HG03558 (cell line): ENCODE measurements at regions not wholly inside any gene's neighbourhood (a gene's known extent, or its start where the extent isn't known, plus 50 kb on each side); places are given as distances from the start of the nearest gene placed in this dataset.
"Not testable (repeated sequence)": the region's sequence is repeated elsewhere in the genome, so short reads cannot be mapped to it uniquely, and the experiment has no call there.

Experiments
- ATAC-seq: cut with Tn5 transposase; IDR thresholded peaks from one replicate; pipeline ENCODE4 v1.9.1; 2021; ENCODE audit warnings: moderate number of reproducible peaks; ENCODE audit not compliant: unreplicated experiment; ENCODE audit errors: extremely low read depth

DNA sequence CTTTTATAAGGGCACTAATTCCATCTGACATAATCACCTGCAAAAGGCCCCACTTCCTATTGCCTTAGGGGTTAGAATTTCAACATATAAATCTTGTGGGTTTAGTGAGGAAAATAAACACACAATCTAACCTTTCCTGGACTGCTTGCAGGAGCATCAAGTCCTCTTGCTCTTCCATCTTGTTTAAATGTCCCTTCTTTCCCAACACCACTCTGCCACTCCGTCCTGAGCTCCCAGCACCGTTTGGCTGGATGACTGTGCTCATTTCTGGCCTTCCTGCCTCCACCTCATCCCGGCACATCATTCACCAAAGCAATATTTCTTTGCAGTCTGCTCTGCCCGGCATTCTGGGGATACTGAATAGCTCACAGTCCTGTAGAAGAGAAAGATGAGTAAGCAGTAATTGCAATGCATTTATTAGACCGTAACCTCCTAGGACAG lies 247.8 kb downstream of the BCL2 start:
- ATAC-seq = no peak

DNA sequence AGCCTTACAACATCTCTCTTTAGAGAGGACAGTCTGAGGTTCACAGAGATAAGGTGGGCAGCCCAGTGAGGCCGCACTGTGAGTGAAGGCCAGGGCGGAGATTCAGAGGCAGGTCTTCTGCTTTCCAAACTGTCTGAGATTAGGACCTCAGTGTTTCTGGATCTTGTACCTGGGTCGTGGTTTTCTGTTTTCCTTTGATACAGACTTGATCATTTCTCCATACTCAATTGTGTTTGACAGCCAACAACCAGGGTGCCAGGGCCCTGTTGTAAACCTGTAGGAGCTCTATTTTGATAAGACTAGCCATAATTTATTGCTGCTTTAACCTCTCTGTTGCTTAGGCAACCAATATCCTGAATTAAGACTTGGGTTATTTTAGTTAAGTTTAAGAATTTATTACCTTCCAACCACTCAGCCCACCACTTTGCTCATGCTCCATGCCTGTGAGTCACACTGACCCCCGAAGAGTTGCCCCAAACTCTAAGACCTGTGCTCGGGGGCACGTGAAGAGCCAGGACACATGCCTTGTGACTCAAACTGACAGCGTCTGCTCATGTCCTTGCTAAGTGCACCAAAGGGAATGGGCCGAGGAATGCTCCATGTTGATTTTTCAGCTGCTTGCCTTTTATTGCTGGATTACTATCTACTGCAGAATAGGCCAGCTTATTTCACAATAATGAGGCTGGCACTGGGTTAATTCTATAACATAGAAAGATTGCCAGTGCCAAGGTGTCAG lies 248.6 kb downstream of the BCL2 start:
- ATAC-seq = no peak

DNA sequence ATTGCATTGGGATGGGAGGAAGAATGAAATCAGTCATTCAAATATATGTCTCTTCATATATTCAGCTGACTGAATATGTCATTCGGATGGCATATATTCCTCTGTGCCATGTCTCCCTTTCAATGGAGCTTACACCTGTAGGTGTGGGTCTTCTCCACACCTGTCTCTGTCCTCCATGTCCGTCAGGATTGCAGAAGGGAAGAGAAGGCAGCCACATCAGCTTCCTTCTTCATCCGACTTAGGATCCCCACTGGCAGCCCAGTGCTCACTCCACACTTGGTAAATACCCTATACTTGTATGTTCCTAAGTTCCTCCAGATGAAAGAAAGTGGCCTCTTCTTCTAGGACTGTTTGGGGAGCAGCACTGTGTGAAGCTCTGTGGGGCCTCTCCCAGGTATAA lies 250.1 kb downstream of the BCL2 start:
- ATAC-seq = no peak

DNA sequence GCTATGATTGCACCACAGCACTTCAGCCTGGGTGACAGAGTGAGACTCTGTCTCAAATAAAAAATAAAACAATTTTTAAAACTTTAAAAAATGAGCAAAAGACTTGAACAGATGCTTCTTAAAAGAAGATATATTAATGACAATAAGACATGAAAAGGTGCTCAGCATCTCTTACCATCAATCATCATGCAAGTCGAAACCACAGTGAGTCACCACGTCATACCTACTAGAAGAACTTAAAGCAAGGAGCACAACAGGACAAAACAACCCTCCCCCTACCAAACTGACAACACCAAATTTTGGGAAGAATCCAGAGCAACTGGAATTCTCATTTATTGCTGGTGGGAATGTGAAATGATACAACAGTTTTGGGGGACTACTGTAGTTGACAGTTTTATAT lies 251.6 kb downstream of the BCL2 start:
- ATAC-seq = no peak

DNA sequence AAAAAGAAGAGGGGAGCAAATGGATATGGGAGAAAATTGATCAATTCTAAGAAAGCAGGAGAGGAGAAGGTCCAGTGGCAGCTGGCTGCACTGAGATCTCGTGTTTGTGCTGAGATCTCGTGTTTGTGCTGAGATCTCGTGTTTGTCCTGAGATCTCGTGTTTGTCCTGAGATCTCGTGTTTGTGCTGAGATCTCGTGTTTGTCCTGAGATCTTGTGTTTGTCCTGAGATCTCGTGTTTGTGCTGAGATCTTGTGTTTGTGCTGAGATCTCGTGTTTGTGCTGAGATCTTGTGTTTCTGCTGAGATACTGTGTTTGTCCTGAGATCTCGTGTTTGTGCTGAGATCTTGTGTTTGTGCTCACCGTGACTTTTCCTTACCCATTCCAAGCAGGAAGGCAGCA lies 254.4 kb downstream of the BCL2 start:
- no peak for ATAC-seq

DNA sequence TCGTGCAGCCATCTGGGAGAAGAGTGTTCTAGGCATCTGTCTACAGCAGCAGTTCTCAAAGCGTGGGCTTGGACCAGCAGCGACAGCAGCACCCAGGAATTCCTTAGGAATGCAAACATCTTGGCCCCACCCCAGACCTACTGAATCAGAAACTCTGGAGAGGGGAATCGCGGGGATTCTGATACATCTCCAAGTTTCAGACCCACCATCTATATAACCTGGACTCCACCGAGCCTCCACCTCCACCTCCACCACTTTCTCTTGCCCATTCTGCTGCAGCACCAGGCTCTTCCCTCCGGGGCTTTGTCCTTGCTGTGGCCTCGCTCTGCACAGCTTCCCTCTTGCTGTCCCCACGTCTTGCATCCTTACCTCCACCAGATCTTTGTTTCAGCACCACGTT lies 256.4 kb downstream of the BCL2 start:
- ATAC-seq = no peak

DNA sequence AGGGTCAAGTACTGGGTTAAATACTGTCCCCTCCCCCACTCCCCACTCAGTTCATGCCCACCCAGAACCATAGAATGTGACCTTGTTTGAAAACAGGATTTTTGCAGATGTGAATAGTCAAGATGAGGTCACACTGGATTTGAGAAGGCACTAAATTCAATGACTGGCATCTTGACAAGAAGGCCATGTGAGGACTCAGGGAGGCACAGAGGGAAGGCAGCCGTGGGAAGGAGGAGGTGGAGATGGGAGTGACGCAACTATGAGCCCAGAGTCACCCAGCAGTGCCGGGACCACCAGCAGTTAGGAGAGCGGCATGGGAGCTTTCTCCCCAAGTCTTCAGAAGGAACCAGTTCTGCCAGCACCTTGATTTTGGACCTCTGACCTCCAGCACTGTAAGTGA lies 257.3 kb downstream of the BCL2 start:
- no peak for ATAC-seq

DNA sequence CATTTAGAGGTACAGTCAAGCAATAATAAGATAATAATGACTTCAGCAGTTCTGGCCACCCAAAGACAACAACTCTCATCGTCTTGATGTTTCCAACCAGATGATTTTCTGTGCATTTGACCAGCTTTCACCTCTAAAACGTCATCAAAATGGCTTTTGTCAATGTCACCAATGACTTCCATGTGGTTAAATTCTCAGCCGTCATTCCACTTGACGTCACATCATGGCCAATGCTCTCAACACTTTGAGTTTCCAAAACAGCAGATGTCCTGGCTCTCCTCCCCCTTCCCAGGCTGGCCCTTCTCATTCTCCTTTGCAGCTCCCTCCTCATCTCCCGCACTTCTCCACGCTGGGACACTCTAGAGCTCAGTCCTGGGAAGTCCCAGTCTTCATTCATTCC lies 258.3 kb downstream of the BCL2 start:
- no peak for ATAC-seq

DNA sequence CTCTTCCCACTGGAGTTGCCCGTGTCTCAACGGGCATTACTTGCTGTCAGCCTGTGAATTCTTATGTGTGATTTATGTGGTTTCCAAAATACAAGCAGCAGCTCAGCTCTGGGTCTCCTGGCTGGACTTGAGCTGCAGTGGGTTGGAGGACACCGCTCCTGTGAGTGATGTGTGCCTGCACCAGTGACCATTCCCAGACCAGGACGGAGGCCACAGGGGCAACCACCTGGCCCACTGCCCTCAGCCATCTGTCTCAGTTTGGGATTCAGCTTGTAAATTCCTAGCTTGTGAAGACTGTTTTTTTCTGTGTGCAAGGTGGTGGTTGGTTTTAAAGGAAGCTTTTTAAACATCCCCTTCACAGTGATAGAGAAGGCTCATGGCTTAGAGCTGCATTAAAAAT lies 261.0 kb downstream of the BCL2 start:
- no peak for ATAC-seq

DNA sequence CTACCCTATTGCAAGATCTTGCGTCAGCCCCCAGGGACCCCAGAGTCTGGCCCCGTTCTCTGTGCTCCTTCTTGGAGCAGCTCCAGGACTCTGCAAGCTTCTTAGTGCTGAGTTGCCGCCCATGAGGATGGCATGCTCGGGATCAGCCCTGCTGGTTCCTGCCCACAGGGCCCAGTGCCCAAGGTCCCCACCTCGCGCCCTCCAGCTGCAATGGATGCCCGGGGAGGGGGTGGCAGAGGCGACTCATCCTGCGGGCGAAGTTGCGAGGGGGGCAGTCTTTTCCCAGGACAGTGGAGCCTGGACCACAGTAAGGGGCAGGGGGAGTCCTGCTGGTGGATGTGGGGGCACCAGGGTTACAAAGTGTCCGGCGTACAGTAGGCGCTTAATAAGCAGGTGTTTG lies 261.9 kb downstream of the BCL2 start:
- ATAC-seq = no peak

DNA sequence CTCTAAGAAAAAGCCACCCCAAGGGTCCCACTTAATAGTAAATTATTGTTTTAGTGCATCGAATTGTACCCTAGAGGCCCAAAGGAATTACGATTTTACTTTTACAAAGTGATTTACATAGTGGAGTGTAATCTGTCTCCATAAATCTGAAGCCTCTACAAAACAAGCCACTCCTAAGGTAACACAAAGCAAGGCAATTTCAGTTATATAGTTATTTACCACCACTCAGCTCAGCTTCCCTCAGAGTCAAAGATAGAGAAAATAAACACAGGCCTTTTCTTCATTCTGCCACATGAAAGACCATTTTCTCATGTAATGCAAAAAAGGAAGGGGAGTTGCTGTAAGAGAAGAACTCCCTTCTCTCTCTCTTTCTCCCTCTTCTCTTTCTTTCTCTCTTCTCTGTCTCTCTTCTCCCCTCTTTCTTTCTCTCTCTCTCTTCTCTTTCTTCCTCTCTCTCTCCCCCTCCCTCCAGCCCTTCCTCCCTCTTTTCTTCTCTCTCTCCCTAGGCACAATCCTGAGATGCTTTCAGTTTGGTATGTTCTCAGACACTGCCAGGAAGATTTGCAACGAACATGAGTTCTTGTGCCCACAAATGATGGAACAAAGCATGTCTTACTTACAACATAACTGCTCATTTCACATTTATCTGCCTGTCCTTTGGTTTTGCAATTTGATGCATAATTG lies 264.5 kb downstream of the BCL2 start:
- no peak for ATAC-seq

DNA sequence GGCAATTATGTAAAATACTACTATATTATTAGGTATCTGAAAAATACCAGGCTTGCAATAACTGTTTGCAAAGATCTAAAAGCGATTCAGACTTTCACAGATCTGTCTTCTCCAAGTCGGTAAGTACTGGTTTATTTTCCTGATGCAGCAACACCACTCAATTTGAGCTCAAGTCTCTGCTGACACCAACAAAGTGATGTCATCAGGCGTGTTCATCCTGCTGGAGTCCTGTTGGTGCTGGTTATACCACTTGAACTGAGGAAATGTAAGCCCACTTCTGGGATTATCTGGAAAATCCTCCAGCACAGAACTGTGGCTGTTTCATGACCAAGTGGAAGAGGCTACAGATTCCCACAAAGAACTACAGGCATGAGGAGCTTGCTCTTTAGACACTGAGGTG lies 267.6 kb downstream of the BCL2 start:
- ATAC-seq = no peak

DNA sequence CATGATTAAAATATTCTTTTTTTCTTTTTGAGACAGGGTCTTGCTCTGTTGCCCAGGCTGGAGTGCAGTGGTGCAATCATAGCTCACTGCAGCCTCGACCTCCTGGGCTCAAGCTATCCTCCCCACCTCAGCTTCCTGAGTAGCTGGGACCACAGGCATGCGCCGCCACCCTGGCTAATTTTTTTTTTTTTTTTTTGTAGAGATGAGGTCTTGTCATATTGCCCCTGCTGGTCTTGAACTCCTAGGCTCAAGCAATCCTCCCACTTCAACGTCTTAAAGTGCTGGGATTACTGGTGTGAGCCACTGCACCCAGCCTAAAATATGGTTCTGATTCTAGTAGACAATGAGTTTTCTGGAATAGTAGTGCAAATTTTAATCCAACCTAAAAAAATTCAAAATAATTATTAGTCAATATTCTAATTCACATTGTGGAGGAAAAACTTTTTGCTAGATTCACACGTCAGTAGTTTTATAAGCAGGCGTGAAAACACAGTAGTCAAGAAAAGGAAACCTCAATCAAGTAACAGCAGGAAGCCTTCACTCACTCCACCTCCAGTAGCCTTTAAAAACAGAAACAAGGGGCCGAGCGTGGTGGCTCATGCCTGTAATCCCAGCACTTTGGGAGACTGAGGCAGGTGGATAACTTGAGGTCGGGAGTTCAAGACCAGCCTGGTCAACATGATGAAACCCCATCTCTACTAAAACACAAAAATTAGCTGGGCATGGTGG lies 268.7 kb downstream of the BCL2 start:
- ATAC-seq = not testable (repeated sequence)

DNA sequence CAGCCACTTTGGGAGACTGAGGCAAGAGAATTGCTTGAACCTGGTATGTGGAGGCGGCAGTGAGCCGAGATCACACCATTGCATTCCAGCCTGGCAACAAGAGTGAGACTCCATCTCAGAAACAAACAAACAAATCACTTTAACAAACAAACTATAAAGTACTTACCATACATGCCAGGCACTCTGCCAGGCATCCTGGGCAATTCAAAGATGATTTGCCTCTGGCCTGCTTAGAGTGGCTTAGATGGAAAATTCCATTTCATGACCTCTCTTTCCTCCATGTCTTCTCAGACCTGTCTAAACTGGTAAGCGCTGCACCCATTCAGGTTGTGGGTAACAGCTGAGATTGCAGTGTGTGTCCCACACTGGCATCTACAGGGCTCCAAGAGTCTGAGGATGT lies 273.2 kb downstream of the BCL2 start:
- ATAC-seq = no peak

DNA sequence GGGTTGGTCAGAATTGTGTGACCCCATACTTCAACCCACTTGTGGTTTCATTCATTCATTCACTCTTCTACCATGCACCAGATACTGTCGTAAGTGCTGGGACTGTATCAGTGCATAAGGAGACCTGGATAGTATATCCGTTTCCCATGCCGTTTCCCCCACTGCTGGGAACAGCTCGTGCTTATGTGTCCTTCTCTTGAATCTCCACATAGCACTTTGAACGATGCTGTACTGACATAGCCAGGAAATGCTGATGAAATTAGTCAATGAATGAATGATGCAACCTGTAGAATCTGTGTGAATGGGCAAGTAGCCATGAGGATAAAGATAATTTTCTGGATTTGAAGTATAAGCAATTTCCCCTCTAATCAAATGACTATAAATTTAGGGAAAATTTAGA lies 276.1 kb downstream of the BCL2 start:
- ATAC-seq = no peak

DNA sequence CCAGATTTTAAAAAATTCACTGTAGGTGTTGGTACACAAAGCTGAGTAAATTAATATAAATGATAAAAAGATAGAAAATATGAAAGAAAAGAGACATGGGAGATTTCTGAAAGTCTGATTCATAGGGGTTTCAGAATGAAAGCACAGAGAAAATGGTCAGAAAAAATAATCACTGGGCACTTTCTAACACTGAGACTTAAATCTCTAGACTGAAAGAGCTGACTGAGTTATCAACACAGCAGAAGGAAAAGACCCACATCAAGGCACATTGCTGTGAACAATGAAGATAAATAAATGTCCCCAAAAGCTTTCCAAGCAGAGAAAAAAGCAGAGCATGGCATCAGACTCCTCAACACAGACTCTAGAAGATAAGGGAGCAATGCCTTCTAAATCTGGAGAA lies 277.2 kb downstream of the BCL2 start:
- no peak for ATAC-seq

DNA sequence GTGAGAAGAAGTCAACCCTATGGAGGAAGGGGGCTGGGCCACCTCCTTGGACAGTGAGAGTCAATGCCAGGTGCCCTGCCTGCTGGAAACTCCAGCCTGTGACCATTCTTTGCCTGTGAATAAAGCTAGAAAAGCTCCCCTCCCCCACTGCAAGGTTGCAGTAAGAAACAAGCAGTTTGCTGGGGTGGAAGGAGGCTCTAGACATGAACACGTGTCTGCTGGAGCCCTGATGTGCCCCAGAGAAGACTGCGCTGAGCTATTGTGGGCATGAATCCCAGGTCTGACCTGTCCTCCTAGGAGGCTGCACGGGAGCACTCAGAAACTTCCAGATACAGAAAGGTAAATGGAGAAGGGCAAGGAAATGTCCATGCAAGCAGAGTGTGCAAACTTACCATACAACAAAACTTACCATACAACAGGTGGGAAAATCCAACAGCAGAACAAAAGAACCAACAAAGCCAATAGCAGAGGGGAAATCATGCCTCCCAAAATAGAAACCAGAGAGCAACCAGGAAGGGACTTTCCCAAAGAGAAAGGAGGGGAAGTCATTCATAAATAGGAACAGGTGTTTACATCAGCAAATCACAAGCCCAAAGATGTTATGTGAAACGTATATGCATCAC lies 278.7 kb downstream of the BCL2 start:
- peak; percentile 60 for ATAC-seq

DNA sequence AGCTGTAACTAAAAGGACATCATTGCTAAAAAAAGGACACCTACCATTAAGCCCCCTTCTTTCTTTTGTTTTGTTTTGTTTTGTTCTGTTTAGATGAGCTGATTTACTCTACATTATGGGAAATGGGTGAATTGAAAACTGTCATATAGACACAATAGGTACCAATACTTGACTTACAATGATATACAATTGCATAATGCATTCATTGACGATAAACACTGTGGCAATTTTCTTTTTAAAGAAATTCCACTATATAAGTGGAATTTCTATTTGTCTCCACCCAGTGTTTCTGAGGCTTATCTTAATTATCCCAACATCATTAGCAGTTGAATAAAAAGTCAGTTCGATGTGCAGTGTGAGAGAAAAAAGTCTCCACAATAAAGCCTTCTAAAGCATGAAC lies 282.1 kb downstream of the BCL2 start:
- ATAC-seq = no peak

DNA sequence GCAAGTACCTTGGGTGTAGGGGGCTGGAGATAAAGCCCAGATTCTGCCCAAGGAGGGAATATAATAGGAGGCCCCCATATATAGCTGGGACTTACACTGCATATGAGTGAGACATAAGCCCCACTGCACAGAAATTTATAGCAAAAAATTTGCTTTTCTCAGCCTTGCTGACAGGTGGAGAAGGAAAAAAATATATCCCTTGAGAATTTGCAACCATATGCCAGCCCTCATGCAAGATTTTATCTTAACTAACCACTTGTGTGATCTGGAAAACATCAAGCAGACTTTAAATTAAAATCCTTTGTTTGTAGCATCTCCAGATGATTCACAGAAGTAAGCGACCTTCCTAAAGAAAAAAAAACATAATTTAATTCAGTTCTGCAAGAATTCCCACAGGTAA lies 288.2 kb downstream of the BCL2 start:
- no peak for ATAC-seq
